Progenitor cell of endocrine pancreas (in vitro differentiated cells): ENCODE measurements at regions not wholly inside any gene's neighbourhood (a gene's known extent, or its start where the extent isn't known, plus 50 kb on each side); places are given as distances from the start of the nearest gene placed in this dataset.

Experiments used
- DNase-seq: peaks from one replicate; pipeline ENCODE4 v3.0.0; 2021; ENCODE audit warnings: low spot score; ENCODE audit not compliant: unreplicated experiment
- H3K27ac Mint-ChIP-seq: 2 replicates; pipeline ENCODE4 v1.8.0; 2021; ENCODE audit warnings: mild to moderate bottlenecking, moderate library complexity, mixed read lengths
- H3K27me3 Mint-ChIP-seq: 2 replicates; pipeline ENCODE4 v1.8.0; 2021; ENCODE audit warnings: mixed read lengths
- H3K36me3 Mint-ChIP-seq: 2 replicates; pipeline ENCODE4 v1.8.0; 2022; ENCODE audit warnings: mixed read lengths; ENCODE audit not compliant: insufficient read depth
- H3K4me1 Mint-ChIP-seq: 2 replicates; pipeline ENCODE4 v1.8.0; 2021; ENCODE audit warnings: low read depth, mixed read lengths
- H3K4me3 Mint-ChIP-seq: 2 replicates; pipeline ENCODE4 v1.8.0; 2021; ENCODE audit warnings: low read depth, mild to moderate bottlenecking, moderate library complexity, mixed read lengths
- H3K9me3 Mint-ChIP-seq: 2 replicates; pipeline ENCODE4 v1.8.0; 2021; ENCODE audit warnings: low read depth, mixed read lengths
- TF ChIP-seq, protein P1 (sequence below): fragments of 200-600 bp; sonication (generic); IDR thresholded peaks from one replicate; pipeline ENCODE4 v1.5.0; 2021; ENCODE audit warnings: antibody characterized with exemption, mild to moderate bottlenecking; ENCODE audit not compliant: unreplicated experiment

GRCh38 chr13:74533226-74533625 is 399.0 kb upstream of the KLF12 start:
- Mint-ChIP-seq H3K27ac (no peak overlapping the region), H3K4me3 (no peak overlapping the region), H3K27me3 (no peaks in the 10 kb centered on the region), H3K36me3 (no peaks in the 10 kb centered on the region), H3K9me3 (peaks cover 3% of the 10 kb centered on the region), H3K4me1 (no peaks in the 10 kb centered on the region)
- DNase-seq = no peak
- TF ChIP-seq, protein P1, sequence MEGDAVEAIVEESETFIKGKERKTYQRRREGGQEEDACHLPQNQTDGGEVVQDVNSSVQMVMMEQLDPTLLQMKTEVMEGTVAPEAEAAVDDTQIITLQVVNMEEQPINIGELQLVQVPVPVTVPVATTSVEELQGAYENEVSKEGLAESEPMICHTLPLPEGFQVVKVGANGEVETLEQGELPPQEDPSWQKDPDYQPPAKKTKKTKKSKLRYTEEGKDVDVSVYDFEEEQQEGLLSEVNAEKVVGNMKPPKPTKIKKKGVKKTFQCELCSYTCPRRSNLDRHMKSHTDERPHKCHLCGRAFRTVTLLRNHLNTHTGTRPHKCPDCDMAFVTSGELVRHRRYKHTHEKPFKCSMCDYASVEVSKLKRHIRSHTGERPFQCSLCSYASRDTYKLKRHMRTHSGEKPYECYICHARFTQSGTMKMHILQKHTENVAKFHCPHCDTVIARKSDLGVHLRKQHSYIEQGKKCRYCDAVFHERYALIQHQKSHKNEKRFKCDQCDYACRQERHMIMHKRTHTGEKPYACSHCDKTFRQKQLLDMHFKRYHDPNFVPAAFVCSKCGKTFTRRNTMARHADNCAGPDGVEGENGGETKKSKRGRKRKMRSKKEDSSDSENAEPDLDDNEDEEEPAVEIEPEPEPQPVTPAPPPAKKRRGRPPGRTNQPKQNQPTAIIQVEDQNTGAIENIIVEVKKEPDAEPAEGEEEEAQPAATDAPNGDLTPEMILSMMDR = no peak

- Mint-ChIP-seq H3K4me1 (no peaks in the 10 kb centered on the region), H3K27ac (no peak overlapping the region), H3K9me3 (no peaks in the 10 kb centered on the region), H3K27me3 (no peaks in the 10 kb centered on the region), H3K4me3 (no peak overlapping the region), H3K36me3 (no peaks in the 10 kb centered on the region)
- TF ChIP-seq, protein P1 = no peak
- DNase-seq = no peak
Measured at GRCh38 chr13:74530011-74530410, 395.8 kb upstream of the KLF12 start.

GRCh38 chr13:74528734-74529513 is 394.7 kb upstream of the KLF12 start:
- TF ChIP-seq, protein P1 = no peak
- Mint-ChIP-seq H3K4me1 (no peaks in the 10 kb centered on the region), H3K27me3 (no peaks in the 10 kb centered on the region), H3K4me3 (no peak overlapping the region), H3K27ac (no peak overlapping the region), H3K9me3 (no peaks in the 10 kb centered on the region), H3K36me3 (no peaks in the 10 kb centered on the region)
- no peak for DNase-seq

DNA sequence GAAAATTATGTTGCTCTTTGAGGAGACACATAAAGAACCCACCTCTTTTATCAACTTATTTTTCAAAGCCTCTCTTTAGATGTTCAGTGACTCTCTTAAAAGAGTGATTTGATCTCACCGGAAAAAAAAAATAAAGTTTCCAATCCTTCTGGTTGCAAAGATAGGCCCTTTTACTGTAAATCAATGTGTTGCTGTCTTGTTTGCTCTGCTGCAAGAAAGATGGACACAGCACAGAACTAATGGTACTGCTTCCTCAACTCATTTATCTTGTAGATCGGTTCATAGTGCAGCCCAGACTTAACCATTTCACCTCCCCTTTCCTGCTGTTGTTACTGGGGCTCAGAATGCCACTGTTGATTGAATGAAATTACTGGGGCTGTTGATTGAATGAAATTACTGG is 388.9 kb upstream of the KLF12 start:
- no peaks in the 10 kb centered on the region for H3K36me3 Mint-ChIP-seq
- no peaks in the 10 kb centered on the region for H3K9me3 Mint-ChIP-seq

GRCh38 chr13:74511523-74511922 is 377.3 kb upstream of the KLF12 start:
- Mint-ChIP-seq H3K4me1 (no peaks in the 10 kb centered on the region), H3K36me3 (peaks cover 1% of the 10 kb centered on the region), H3K4me3 (no peak overlapping the region), H3K9me3 (peaks cover 5% of the 10 kb centered on the region), H3K27me3 (peaks cover 2% of the 10 kb centered on the region), H3K27ac (no peak overlapping the region)
- TF ChIP-seq, protein P1 = no peak
- DNase-seq = no peak

More for the DNA sequence above, 388.9 kb upstream of the KLF12 start:
- no peak for DNase-seq
- TF ChIP-seq, protein P1 = no peak
- Mint-ChIP-seq H3K27me3 (no peaks in the 10 kb centered on the region), H3K27ac (no peak overlapping the region), H3K4me3 (no peak overlapping the region), H3K4me1 (peaks cover 5% of the 10 kb centered on the region)
